Panc1 (cell line): ENCODE measurements at regions not wholly inside any gene's neighbourhood (a gene's known extent, or its start where the extent isn't known, plus 50 kb on each side); places are given as distances from the start of the nearest gene placed in this dataset.

Source experiments
- CTCF ChIP-seq: fragments of 450-650 bp; IDR thresholded peaks from 2 replicates; pipeline ENCODE4 v1.5.1; 2017; ENCODE audit warnings: mild to moderate bottlenecking
- POLR2AphosphoS5 ChIP-seq: IDR thresholded peaks from 2 replicates; pipeline ENCODE4 v1.6.1; 2012; ENCODE audit warnings: mild to moderate bottlenecking, low read depth, low read length, moderate library complexity
- REST ChIP-seq, 2 experiments: IDR thresholded peaks; 2 replicates each; pipeline ENCODE4 v1.6.1; 2011 to 2012; ENCODE audit warnings: low read depth in 2 of 2, control low read depth in 1 of 2, low read length in 1 of 2, mild to moderate bottlenecking in 1 of 2, moderate library complexity in 1 of 2; ENCODE audit not compliant: insufficient read depth in 1 of 2

- TF ChIP-seq CTCF (no peak), REST (IDR thresholded peaks at IDR 0.05; ENCODE audit: insufficient read depth in 1 of 2, low read depth in 2 of 2, low read length in 1 of 2) (peak; percentile 70 to 83), POLR2AphosphoS5 (no peak)
Measured at GRCh38 chr22:42326301-42326700, 55.8 kb upstream of the TCF20 start.
